ENCODE measurements at regions not wholly inside any gene's neighbourhood (a gene's known extent, or its start where the extent isn't known, plus 50 kb on each side); places are given as distances from the start of the nearest gene placed in this dataset.

GRCh38 chr5:57561231-57561842 is 78.7 kb upstream of the ACTBL2 start:
- no peak for DNase-seq (ENCODE audit: low spot score)

GRCh38 chr5:57559110-57559635 is 76.6 kb upstream of the ACTBL2 start:
- DNase-seq (ENCODE audit: low spot score): no peak

- DNase-seq (ENCODE audit: low spot score): no peak
These were observed 69.4 kb upstream of the ACTBL2 start for GRCh38 chr5:57552033-57552432.

- DNase-seq (ENCODE audit: low spot score): no peak
These were observed 68.6 kb upstream of the ACTBL2 start for GRCh38 chr5:57551251-57551650.

- DNase-seq (ENCODE audit: low spot score): no peak
These were observed 67.5 kb upstream of the ACTBL2 start for GRCh38 chr5:57550132-57550531.

- DNase-seq (ENCODE audit: low spot score): no peak
These were observed 67.0 kb upstream of the ACTBL2 start for GRCh38 chr5:57549566-57549965.

GRCh38 chr5:57540823-57541222 is 58.2 kb upstream of the ACTBL2 start:
- DNase-seq (ENCODE audit: low spot score): no peak

GRCh38 chr5:57539281-57539701 is 56.7 kb upstream of the ACTBL2 start:
- DNase-seq (ENCODE audit: low spot score): no peak

GRCh38 chr5:57538341-57538955 is 55.8 kb upstream of the ACTBL2 start:
- no peak for DNase-seq (ENCODE audit: low spot score)

GRCh38 chr5:57537811-57538210 is 55.2 kb upstream of the ACTBL2 start:
- DNase-seq (ENCODE audit: low spot score): no peak

- DNase-seq (ENCODE audit: low spot score): no peak
These were observed 50.2 kb upstream of the ACTBL2 start for GRCh38 chr5:57532513-57533497.
